Pancreas (tissue), 10 donors: ENCODE measurements at regions not wholly inside any gene's neighbourhood (a gene's known extent, or its start where the extent isn't known, plus 50 kb on each side); places are given as distances from the start of the nearest gene placed in this dataset.

Source experiments
- ATAC-seq, 4 donors: fragments of 200-7000 bp; cut with Tn5 transposase; one replicate each; pipeline versions ENCODE4 v1.8.0 to v1.9.1; 2020; ENCODE audit warnings: mild to moderate bottlenecking in 4 of 4, moderate library complexity in 4 of 4
- DNase-seq, 6 donors: peaks; one replicate each; pipeline ENCODE4 v3.0.0-alpha.2; 2020
- FAIRE-seq: peaks from 2 replicates; lab custom pipeline; 2012; peaks lifted over from hg19 to GRCh38; lab: Jason Lieb, UNC
- H3K27ac ChIP-seq, 4 donors: fragments of 200-600 bp; sonication (generic); 1 replicate in 3 of 4; 2 replicates in 1 of 4; pipeline versions ENCODE4 v1.5.0 to v1.8.0; 2020
- H3K27me3 ChIP-seq, 4 donors: fragments of 200-600 bp; one replicate each; pipeline ENCODE4 v1.8.0; 2021
- H3K36me3 ChIP-seq, 3 donors: fragments of 200-600 bp; sonication (generic) in 1 of 3; one replicate each; pipeline versions ENCODE4 v1.5.0 to v1.8.0; 2020 to 2021
- H3K4me1 ChIP-seq, 3 donors: fragments of 200-600 bp; one replicate each; pipeline ENCODE4 v1.8.0; 2021
- H3K4me3 ChIP-seq, 4 donors: fragments of 200-600 bp; sonication (generic) in 2 of 4; one replicate each; pipeline versions ENCODE4 v1.5.0 to v1.8.0; 2020 to 2021
- H3K9me3 ChIP-seq, 4 donors: fragments of 200-600 bp; one replicate each; pipeline ENCODE4 v1.8.0; 2021
- WGBS, 2 donors: extraction: QIAGEN DNeasy Blood & Tissue Kit; methylation state at CpG; one replicate each; pipeline ENCODE4 v1.1.7; 2013; 5-methylcytosine and 5-hydroxymethylcytosine counted together
- intact Hi-C, 3 donors: fragments of 100-400 bp; cut with DNase I; formaldehyde crosslinking; loops; one replicate each; pipeline versions ENCODE4 v1.11.1 to v1.14.2; 2022
- TF ChIP-seq, protein P1 (sequence below), 4 donors: fragments of 200-600 bp; sonication (generic) in 3 of 4; IDR thresholded peaks; one replicate each; pipeline versions ENCODE4 v1.5.0 to v1.8.0; 2021; ENCODE audit warnings: antibody characterized with exemption in 4 of 4
- donor health status: healthy with polysubstance abuse.
- donor health status: DM: no; HTN: no; CAD: no; lungs with moderate emphysema.
- donor health status: DM: no; HTN: no; CAD: no.
- donor health status: control.
- donor health status: control.
- donor health status: Bipolar disorder and iron deficiency.
- donor health status: DM: yes; HTN: yes; CAD: no.
- donor health status: DM: no; HTN: no; CAD: no.
- donor health status: DM: no; HTN: no; CAD: no.
- donor health status: DM: yes; HTN: yes; CAD: no.

DNA sequence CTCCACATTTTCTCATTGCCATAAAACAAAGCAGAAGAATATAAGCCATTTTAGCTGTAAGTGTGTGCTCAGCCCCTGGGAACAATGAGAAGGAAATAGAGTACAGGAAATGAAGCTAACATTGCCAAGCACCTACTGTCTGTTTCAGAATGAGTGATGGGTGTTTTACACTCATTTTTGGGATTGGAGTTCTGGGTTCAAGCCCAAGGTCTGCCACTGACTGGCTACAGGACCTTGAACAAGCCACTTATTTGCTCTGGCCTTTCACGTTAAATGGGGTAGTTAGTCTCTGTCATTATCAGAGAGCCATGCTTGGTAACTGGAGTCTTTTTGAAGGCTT lies 80.7 kb upstream of the KAZN start:
- H3K36me3 ChIP-seq = no peaks in the 10 kb centered on the region
- H3K4me3 ChIP-seq = no peak overlapping the region
- TF ChIP-seq, protein P1, sequence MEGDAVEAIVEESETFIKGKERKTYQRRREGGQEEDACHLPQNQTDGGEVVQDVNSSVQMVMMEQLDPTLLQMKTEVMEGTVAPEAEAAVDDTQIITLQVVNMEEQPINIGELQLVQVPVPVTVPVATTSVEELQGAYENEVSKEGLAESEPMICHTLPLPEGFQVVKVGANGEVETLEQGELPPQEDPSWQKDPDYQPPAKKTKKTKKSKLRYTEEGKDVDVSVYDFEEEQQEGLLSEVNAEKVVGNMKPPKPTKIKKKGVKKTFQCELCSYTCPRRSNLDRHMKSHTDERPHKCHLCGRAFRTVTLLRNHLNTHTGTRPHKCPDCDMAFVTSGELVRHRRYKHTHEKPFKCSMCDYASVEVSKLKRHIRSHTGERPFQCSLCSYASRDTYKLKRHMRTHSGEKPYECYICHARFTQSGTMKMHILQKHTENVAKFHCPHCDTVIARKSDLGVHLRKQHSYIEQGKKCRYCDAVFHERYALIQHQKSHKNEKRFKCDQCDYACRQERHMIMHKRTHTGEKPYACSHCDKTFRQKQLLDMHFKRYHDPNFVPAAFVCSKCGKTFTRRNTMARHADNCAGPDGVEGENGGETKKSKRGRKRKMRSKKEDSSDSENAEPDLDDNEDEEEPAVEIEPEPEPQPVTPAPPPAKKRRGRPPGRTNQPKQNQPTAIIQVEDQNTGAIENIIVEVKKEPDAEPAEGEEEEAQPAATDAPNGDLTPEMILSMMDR (IDR thresholded peaks at IDR 0.05) = no peak
- WGBS, 2 donors = 30 to 35% methylated on average over 1 of the region's 1 CpG
- DNase-seq (no peak), FAIRE-seq (no peak), ATAC-seq (no peak)
- H3K27me3 ChIP-seq = no peaks in the 10 kb centered on the region
- no peak overlapping the region for H3K27ac ChIP-seq
- H3K4me1 ChIP-seq = no peaks in the 10 kb centered on the region
- no peaks in the 10 kb centered on the region for H3K9me3 ChIP-seq
- intact Hi-C loops = no loop called here

DNA sequence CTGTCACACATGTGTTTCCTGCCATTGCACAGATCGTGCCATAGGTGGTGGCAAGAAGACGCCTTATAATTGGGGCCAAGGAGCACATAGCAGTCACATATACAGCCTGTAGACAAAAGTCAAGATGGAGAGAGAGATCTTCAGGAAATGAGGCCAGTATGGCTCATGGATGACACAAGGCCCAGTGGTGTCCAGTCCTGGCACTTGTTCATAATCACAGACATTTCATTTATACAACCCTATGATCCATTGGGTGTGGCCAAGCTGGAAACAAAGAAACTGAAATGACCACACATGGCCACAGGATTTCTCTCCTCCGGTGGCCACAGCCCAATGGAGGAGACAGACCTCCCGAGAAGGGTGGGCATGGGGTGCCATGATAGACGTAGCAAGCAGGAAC lies 78.5 kb upstream of the KAZN start:
- FAIRE-seq (no peak), DNase-seq (no peak), ATAC-seq (no peak)
- Histone ChIP-seq H3K4me1 (no peaks in the 10 kb centered on the region), H3K36me3 (no peaks in the 10 kb centered on the region), H3K4me3 (no peak overlapping the region), H3K27ac (no peak overlapping the region), H3K9me3 (no peaks in the 10 kb centered on the region), H3K27me3 (no peaks in the 10 kb centered on the region)
- TF ChIP-seq, protein P1 (IDR thresholded peaks at IDR 0.05) = no peak
- WGBS, 2 donors = 62% methylated on average over 5 of the region's 5 CpGs
- intact Hi-C loops = no loop called here

DNA sequence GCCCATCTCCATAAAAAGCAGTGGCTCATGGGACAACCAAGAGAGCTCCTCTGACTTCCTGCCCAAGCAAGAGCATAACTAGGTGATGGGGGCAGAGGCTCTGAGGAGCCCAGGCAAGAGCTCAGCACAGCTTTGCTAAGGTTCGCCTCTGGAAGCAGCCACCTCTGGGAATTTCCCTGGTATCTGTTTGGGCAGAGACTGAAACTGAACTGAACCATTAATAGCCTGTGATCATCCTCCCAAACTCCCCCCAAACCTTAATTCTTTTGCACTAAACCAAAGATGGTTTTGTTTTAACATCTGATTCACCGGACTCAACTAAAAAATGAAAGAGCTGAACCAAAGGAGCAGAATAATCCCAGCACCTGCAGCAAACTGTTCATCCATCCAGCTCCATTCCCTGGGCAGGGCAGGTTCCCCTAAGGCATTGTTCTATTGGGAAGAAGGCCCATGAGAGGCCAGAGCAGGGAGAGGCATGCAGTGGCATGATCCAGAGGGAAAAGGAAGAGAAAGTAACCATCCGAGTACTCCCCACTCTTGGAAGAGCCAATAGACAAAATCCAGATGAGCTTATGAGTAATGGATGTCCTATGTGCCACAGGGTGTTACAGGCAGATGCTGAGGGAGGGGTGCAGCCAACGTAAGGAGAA lies 77.8 kb upstream of the KAZN start:
- intact Hi-C loops = no loop called here
- FAIRE-seq = no peak
- no peaks in the 10 kb centered on the region for H3K4me1 ChIP-seq
- no peak for ATAC-seq
- no peaks in the 10 kb centered on the region for H3K27me3 ChIP-seq
- no peak overlapping the region for H3K27ac ChIP-seq
- H3K4me3 ChIP-seq = no peak overlapping the region
- WGBS, 2 donors = 83 to 86% methylated on average over 4 of the region's 4 CpGs
- H3K9me3 ChIP-seq = no peaks in the 10 kb centered on the region
- no peak for DNase-seq
- H3K36me3 ChIP-seq = no peaks in the 10 kb centered on the region
- TF ChIP-seq, protein P1 (IDR thresholded peaks at IDR 0.05) = no peak

DNA sequence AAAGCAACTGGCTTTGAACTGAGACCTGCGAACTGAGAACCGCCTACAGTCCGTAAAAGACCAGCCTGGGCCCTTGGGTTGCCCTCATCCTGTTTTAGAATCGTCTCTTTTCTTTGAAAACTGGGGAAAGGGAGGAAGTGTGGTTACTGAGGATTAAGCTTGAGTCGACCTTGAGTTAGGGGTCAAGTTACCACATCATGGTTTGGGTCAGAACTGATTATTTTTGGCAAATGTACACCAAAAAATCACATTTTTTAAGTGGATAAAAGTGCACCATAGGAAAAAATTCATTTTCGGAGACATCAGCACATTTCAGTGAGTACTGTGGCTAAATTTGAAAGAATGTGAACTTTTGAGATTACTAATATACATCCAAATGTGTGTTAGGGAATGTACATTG lies 76.9 kb upstream of the KAZN start:
- FAIRE-seq (no peak), ATAC-seq (peak in 1 of 4 donors; percentile 13), DNase-seq (no peak)
- Histone ChIP-seq H3K9me3 (no peaks in the 10 kb centered on the region), H3K27ac (no peak overlapping the region), H3K4me3 (no peak overlapping the region), H3K4me1 (no peaks in the 10 kb centered on the region), H3K27me3 (no peaks in the 10 kb centered on the region), H3K36me3 (no peaks in the 10 kb centered on the region)
- WGBS, 2 donors = 66 to 74% methylated on average over 6 of the region's 6 CpGs
- intact Hi-C loops = no loop called here
- TF ChIP-seq, protein P1 (IDR thresholded peaks at IDR 0.05) = no peak

DNA sequence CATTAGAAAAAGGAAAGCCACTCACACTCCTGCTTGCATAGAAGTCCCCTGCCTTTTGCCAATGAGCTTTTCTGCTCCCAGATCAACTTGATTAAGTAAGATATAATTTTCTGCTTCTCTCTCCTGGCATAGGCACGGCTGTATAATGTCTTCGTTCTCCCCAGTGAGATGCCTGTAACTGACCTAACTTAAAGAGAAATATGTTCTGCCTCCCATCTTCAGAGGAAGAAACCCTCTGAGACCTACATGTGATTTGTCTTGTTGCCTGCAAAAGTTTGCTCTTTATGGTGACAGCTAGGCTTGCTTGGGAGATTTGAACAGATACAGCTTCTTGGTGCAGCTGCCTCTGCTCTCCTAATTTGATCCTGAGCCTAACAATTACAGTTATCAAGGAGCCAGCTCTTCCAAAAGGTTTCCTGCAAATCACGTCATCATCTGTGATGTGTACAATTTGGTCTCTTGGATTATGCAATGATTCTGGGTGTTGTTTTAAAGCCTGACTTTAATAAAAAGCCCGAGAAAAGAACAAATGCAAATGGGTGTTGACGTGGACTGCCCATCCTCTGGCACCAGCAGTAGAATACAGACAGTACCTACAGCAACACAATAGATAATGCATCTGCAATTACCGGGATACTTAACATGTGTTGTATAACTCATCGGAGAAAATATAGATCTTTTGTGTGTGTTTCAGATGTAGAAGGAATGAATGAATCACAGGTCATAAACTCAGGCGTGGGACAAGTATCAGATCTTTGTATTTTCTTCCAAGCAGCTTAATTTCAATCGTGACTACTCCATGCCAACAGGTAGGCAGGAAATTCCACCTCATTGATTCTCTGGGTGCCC lies 76.2 kb upstream of the KAZN start:
- no peaks in the 10 kb centered on the region for H3K4me1 ChIP-seq
- ATAC-seq (peak in 3 of 4 donors; percentile 40 to 65 (median 62)), FAIRE-seq (no peak)

More for the DNA sequence above, 76.2 kb upstream of the KAZN start:
- peak overlapping the region in 1 of 4 donors; percentile 41 for H3K27ac ChIP-seq
- TF ChIP-seq, protein P1 (IDR thresholded peaks at IDR 0.05) = no peak
- DNase-seq = no peak
- H3K36me3 ChIP-seq = no peaks in the 10 kb centered on the region
- no peaks in the 10 kb centered on the region for H3K9me3 ChIP-seq
- WGBS, 2 donors = 66 to 71% methylated on average over 9 of the region's 9 CpGs
- no peaks in the 10 kb centered on the region for H3K27me3 ChIP-seq
- H3K4me3 ChIP-seq = no peak overlapping the region
- intact Hi-C loops = no loop called here
